ENCODE measurements at regions not wholly inside any gene's neighbourhood (a gene's known extent, or its start where the extent isn't known, plus 50 kb on each side); places are given as distances from the start of the nearest gene placed in this dataset.
"Not testable (repeated sequence)": the region's sequence is repeated elsewhere in the genome, so short reads cannot be mapped to it uniquely, and the experiment has no call there.

DNA sequence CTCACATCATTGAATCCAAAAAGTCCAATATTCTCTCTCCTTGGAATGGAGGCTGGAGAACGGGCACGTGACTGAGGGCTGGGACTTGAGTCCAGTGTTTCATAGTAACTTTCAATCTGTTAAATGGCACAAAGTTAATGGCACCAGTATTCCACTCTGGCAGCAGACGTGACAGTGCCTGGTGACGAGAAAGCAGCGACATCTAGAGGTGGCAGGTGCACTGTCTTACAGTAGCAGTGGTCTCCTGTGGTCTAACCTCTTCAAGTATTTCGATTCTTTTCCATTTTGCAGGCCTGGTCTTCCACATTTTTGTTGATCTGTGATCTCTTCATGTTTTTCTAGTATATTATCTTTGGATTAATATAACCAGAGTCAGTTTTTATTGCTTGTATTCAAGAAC lies 107.1 kb downstream of the OXSM start:
- no peak for DNase-seq

DNA sequence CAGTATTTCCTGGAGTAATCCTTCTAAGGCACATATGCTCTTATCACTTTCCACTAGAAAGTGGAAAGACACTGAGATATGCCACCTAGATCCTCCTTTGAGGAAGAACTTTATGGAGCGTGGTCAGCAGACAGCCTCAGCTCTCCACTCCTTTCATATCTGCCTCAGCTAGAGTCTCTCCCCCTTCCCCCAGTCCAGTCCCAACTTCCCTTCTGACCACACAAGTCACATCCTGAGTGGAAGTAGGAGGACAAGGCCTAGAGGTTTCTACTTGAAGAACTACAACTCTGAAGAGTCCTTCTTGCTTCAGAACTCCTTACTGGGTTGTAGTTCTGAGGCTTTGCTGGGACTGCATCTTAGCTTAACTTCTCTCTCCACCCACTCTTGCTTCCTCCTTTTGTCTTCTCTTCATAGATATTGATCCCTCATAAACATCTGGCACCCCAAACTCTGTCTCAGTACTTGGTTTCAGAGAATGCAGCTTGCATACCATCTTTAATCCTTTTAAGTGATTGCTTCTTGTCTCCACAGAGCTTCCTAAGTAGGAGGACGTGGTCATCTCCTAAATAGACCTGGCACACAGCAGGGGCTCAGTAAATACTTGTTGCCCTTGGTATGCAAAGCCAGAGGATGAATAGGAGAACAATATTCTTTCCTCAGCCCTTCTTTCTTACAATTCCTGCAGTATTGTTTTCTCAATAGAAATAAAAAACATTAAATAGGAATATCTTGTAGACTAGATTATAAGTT lies 109.6 kb downstream of the OXSM start:
- no peak for DNase-seq

DNA sequence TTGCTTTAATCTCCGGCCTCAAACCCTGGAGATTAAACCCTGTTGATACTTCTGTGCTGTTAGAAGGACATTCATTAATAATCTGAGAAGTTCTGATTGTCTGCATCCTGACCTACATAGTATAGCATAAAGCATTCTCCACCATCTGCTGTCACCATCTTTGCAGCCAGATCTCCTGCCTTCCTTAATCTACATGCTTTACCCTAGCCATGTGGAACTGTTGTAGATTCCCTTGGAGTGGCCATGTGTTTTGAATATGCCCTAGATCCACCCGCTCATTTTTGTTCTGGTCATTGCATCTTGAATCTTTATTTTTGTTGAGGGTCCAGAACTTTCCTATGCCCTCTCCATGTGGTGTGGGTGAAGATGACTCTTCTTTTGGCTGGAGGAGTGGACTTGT lies 110.3 kb downstream of the OXSM start:
- DNase-seq = no peak

DNA sequence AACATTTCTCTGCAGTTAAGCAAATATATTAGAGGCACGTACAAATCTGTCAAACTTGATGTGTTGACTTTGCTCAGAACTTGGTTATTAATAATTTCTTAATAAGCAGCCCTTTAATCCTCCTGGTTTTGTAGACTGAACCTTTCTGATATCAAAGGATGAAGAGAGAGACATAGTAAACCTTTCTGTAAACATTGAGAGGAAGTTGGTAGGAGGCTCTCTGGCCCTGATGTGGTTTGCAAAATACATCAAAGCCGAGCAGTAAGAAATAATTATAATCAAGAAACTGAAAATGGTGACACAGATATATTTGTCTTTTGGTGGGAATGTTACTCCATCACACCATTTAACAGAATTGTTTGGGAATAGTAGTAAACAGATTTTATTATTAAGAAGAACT lies 111.9 kb downstream of the OXSM start:
- no peak for DNase-seq

DNA sequence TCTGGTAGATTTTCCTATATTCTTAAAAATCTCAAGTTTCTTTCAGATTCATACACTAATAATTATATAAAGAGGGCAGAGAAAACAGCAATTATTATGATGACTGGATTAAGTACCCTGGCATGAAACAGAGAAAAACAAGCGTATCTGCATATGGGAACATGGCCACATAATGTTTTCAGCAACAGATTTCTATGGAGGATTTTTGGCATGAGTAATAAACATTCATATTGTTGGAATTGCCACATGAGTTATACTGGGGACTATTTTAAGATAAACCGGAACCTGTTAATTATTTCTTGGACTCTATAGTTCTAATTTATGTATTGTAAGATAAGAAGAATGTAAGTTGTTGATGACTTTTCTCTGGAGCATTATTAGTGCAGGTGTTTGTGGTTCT lies 112.7 kb downstream of the OXSM start:
- DNase-seq = no peak

DNA sequence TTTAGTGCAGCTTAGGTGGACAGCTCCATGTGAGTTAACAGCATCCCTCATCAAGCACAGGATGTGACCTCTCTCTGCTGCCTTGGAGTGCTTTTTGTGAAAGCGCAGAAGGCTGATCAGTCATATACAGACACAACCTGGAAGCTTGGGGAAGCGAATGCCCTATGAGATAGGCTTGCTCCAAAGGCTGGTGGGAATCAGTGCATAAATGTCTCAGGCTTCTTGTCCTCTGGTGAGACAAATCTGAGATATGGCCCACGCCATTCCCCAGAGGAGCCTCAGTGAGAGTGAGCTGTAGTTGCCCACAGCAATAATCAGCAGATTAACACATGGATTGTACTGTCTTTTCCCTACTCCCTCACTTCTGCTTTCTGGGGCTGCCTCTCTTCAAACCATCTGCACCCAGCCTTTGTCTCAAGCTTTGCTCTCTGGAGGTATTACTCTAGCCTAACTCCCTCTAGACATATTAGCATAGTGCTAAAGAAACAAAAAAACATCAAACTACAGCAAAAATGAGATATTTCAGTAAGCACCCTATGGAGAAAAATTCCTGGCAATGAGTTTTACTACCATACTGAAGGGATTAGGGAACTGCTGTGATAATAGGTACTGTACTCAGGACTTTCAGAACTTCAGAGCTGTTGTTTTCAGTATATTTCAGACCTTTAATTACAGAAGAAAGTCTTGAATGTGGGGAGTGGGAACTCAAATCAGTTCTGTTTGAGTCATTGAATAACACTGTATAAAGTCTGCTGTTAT lies 113.7 kb downstream of the OXSM start:
- no peak for DNase-seq

DNA sequence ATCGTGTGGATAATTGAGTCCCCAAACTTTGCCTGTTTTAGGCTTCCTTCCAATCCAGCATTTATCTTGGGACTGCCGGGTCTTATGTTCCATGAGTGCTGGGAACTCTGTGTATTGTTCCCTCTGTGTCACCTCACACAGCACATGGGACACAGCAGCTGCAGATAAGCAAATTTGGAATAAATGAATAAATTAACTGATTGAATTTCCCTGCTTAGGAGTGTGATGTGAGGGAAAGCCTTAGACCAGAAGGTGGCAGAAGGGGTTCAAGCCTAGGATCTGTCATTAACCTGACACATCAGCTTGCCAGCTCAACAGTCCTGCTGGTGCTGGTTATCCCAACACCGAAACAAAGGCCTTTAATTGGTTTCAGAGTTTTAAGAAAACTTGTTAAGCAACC lies 114.3 kb downstream of the OXSM start:
- no peak for DNase-seq

DNA sequence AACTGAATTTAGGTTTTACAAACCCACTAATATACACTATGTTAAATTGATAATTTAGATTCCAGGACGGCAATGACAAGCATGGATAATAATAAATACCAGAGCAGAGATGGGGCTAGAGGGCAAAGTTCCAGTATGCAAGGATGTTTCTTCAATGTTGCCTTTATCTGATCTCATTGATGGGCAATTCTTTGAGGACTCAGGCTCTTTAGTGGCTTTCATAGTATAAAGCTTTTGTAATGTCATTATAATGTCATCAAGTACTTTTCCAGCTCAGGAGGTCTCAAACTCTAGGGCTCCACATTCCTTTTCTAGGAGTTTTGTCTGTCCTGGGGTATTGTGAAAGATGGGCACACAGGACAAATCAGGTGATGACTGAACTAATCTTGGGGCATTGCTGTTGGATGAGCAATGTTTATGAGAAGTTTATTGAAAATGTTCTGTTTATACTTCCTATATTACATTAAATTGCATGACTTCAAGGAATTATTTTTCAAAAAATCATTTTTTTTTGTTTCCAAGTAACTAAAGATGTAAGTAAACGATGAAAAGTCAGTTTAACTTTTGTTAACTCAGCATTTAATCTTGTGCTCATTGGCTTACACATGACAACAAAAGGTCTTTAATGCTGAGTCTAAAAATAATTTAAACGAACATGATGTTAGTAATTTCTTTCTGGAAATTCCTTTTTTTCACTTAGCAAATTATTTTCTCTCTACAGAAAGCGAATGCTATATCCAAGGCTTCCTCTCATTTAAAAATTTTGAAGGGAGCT lies 116.4 kb downstream of the OXSM start:
- no peak for DNase-seq

DNA sequence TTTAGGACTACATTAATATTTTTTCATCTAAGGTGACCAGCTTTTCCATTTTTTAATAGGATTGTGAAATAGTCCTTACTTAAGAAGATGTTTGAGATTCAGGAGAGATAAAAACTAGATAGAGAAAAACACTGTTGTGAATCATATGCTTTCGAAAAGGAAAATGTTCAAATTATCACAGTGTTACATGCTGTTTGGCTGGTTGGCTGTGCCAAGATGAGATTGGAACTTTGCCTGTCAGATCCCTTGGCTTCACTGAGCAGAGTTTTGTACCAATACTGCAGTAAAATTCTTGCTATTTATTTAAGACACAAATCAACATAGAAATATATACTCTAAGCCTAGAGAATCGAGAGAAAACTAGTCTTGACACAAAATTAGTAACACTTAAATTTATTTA lies 117.2 kb downstream of the OXSM start:
- no peak for DNase-seq

DNA sequence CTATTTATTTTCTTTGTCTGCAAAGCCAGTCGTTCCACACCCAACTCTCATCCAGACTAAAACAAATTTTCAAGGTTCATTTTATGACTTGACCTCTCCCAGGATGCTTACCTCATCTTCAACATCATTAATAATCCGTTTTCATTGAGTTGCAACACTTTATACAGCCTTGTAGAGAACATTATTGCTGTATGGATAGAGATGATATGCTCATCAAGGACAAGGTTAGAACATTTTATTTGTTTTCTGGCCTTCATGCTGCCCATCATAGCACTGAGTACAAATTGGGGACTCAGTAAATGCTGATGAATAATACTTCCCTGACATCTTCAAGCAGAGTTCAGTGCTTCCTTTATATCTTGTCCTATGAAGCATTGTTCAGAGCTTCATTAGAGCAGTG lies 120.2 kb downstream of the OXSM start:
- no peak for DNase-seq

DNA sequence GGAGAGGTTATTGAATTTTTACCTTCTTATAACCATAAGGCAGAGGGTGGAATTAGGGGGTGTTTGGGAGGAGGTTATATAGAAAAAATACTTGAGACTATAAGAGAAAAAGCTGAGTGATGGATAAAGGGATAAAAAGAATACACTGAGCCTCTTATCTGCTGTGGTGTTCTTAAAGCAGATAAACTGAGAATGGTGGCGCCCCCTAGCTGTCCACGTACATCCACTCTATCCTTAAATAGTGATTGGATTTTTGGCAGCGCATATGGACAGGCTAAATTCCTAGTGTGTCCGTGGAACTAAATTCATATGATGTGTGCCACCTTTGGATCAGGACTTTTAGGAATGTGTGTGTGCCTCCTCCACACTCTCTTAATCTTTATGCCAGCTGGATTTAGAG lies 121.1 kb downstream of the OXSM start:
- DNase-seq = no peak

DNA sequence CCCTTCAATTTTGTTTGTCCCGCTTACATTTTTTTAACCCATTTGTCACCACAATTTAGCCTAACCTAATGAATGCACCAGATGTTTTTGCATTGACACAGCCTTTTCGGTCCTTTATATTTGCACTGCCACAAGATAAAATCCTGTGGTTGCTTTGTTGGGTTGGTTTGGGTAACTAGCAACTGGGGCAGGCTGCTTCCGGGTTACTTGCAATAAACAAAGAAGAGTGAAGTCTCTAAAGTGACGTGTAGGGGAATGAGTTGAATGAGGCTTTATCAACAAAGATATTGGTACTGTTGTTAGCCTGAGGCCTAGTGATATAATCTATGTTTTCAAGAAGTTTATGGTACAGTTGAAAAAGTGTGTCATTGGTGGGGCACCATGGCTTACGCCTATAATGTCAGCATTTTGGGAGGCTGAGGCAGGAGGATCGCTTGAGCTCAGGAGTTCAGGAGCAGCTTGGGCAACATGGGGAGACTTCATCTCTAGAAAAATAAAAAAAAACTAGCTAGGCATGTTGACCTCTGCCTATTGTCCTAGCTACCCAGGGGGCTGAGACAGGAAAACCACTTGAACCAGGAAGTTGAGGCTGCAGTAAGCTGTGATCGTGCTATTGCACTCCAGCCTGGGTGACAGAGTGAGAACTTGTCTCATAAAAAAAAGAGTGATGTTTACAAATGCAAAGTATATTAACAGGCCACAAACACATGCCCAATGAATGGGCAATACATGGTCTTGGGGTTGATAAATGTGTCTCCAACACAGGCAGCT lies 121.8 kb downstream of the OXSM start:
- no peak for DNase-seq

DNA sequence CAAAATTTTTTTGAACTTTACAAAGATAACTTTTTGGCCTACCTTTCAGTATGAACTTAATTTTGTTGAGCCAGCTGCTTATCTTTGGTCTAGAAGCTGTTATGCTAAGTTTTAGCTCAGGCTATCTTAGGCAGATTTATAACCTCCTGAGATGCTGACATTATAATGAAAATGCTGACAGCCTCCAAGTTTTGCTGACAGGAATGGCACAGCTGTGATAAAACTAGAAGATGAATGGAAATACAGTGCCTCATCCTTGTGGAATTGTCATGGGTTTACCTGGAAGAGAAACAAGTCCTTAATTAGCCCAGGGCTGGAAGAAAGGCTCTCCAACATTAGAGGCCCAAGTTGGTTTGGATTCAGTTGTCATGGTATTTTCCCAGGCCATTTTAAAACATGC lies 123.3 kb downstream of the OXSM start:
- DNase-seq = no peak

DNA sequence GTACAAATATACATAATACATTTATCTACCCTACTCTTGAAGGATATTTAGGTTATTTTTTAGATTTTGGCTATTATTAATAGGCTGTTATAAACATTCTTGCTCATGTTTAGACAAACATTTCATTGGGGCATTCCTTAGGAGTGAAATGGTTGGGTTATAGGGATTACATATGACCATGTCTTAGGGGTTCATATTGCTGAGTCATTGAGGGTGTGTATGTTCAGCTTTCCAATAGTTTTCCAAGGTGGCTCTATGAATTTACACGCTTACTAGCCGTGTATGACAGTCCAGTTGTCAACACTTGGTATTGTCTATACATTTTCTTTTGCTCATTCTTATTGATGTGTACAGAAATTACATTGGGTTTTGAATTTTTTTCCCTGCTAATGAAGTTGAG lies 125.8 kb downstream of the OXSM start:
- no peak for DNase-seq

DNA sequence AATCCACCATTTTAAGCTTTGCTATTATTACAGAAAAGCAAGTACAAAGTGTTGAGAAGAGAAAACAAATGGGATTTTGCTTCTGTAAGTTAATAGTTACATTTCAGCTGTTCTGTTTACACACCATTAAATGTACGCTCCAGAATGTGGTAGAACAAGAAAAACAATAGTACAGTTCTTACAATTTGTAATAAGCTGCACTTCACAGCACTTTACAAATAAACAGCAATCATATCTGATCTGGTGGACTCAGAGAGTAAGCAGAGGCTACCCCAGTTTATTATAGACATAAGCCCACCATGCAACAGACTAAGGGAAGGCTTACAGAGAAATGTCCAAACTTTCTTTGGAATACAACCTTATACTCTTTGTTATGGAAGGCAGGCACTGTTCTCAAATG lies 126.4 kb downstream of the OXSM start:
- no peak for DNase-seq

DNA sequence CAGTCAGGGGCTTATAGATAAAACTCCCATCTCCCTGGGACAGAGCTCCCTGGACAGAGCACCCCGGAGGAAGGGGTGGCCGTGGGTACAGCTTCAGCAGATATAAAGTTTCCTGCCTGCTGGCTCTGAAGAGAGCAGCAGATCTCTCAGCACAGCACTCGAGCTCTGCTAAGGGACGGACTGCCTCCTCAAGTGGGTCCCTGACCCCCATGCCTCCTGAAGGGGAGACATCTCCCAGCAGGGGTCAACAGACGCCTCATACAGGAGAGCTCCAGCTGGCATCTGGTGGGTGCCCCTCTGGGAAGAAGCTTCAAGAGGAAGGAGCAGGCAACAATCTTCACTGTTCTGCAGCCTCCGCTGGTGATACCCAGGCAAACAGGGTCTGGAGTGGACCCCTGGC lies 142.1 kb downstream of the OXSM start:
- DNase-seq = not testable (repeated sequence)

DNA sequence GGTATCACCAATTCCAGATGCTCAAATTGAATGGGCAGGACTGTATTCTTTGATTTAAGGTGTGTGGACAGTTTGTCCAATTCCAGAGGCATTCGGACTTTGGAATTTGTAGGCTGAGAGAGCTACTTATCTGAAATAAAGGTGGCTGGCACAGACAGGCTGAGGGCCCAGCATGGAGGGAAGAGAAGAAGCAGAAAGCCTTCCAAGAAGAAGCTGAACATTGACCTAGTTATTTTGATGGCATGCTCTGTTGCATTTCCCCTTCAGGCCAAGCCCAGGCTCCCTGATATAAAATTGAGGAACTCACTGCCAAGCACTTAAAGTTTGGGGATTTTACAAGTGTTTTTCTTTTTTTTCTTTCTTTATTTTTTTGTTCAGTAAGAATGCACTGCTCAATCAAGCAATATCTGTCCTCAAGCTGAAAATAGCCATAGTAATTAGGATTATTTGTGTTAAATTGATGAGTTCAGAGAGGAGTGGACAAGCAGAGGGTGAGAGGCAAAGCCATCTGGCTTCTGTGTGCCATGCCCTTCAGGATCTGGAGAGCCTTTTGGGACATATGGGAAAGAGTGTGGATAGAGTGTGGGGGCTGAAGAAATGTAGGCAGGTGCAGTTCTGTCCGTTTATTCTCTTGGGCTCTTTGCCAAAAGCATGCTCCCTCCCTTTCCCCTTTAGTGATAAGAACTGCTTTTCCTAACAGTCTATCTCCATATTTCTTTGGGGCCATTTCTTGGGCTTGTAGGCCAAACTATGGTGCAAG lies 148.9 kb downstream of the OXSM start:
- no peak for DNase-seq

DNA sequence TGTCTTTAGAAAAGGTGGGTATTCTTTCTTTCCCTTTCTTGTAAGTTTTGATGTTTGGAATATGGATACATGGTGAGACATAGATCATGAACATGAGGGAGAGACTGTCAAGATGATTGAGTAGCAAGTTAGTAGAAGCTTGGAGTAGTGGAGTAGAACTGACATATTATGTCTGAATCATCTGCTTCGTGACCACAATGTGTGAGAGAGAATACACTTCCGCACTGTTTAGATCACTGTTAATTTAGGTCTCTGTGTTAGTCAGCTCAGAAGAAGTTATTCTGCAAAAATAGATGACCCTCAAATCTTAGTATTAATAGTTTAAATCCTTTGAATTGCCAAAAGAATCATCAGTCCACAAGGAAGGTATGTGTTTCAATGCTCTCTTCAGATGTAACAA lies 151.0 kb downstream of the OXSM start:
- DNase-seq = no peak

DNA sequence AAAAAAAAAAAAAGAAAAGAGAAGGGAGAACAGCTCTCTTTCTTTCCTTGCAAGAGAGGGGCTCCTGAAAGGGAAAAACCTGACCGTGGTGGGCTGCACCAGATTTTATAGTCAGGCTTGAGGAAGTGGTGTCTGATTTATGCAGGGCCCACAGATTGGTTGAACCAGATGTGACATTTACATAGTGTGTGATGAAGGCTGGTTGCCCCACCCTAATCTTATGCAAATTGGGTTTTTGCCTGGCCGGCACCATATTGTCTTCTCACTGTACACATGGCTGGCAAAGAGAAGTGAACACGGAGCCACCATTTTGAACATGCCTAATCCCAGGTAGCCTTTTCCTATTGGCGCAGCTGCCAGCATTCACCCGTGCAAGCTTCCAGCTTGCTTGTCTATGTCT lies 154.4 kb downstream of the OXSM start:
- DNase-seq = no peak

DNA sequence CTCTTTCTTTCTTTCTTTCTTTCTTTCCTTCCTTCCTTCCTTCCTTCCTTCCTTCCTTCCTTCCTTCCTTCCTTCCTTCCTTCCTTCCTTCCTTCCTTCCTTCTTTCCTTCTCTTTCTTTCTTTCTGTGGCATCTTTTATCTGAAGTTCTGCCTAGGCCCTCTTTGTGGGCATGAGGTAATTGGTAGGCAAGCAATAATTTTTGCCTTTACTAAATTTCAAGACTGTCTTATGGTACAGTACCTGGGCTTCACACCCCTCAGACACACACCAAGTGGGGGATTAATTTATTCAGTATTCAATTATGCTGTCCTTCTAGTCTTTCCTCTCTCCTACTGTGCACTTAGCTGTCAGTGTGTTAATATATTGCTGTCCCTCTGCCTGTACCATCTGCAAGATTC lies 155.5 kb downstream of the OXSM start:
- DNase-seq = no peak

DNA sequence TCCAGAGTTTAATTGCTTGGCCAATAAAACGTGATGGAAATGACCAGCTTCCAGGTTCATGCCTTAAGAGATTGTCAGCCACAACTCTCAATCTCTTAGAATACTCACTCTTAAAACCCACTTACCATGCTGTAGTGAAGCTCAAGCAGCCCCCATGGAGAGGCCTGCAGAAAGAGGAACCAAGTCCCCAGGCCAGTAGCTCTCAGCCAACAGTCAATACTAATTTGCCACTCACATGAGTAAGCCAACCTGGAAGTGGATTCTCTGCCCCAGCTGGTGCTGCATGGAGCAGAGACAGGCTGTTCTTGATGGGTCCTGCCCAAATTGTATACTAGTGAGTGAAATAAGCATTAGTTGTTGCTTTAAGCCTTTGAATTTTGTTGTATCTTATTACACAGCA lies 155.9 kb downstream of the OXSM start:
- DNase-seq = no peak

DNA sequence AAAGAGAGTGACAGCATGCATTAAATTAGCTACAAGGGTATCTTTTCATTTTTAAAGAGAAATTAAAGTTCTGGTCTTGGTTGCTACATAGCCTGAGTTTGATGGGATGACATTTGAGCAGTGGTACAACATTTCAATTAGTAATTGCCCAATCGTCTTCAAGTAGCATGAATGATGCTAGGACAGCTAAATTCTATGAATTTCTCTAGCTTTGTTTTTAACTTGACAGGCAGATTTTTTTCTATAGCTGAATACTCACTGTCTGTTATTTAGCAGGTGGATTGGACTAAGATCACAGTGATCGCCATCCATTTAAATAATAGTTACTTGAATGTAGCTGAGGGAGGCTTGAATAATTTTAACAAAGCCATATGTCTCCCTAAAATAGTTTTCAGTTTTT lies 162.2 kb downstream of the OXSM start:
- DNase-seq = no peak

Measured in NCI-H1048 (cell line).